H1 (cell line): ENCODE measurements at regions not wholly inside any gene's neighbourhood (a gene's known extent, or its start where the extent isn't known, plus 50 kb on each side); places are given as distances from the start of the nearest gene placed in this dataset.

Source experiments
- CTCF ChIA-PET: fragments of 300-600 bp; sonication (Branson Sonifier 250); formaldehyde crosslinking; loops from one replicate; lab custom pipeline; 2021; ENCODE audit not compliant: partially characterized antibody; lab: Charles Lee
- POLR2A ChIA-PET: fragments of 300-600 bp; sonication (Branson Sonifier 250); formaldehyde crosslinking; loops from one replicate; lab custom pipeline; 2021; ENCODE audit warnings: inconsistent platforms; ENCODE audit not compliant: partially characterized antibody; lab: Charles Lee
- DNase-seq, 2 experiments: peaks; one replicate each; pipeline versions ENCODE4 v3.0.0 to v3.0.0-alpha.2; 2010 to 2022; ENCODE audit warnings: low spot score in 2 of 2, low read depth in 1 of 2, mixed read lengths in 1 of 2
- FAIRE-seq: peaks from 2 replicates; lab custom pipeline; 2011; peaks lifted over from hg19 to GRCh38; lab: Jason Lieb, UNC
- H2AFZ ChIP-seq: 2 replicates; pipeline ENCODE4 v1.8.1; 2012; ENCODE audit warnings: low read length, inconsistent platforms
- H2AK5ac ChIP-seq: 2 replicates; pipeline ENCODE4 v1.6.1; 2013; ENCODE audit warnings: low read depth, low read length
- H2BK120ac ChIP-seq: replicated peaks from 2 replicates; pipeline ENCODE3; 2013; ENCODE audit warnings: low read depth, low read length, inconsistent platforms
- H2BK12ac ChIP-seq: 2 replicates; pipeline ENCODE4 v1.6.1; 2013; ENCODE audit warnings: low read depth, low read length
- H2BK15ac ChIP-seq: 2 replicates; pipeline ENCODE4 v1.6.1; 2013; ENCODE audit warnings: low read length
- H2BK20ac ChIP-seq: 2 replicates; pipeline ENCODE4 v1.6.1; 2013; ENCODE audit warnings: low read length
- H2BK5ac ChIP-seq: 2 replicates; pipeline ENCODE4 v1.6.1; 2013; ENCODE audit warnings: low read depth, low read length
- H3K14ac ChIP-seq: 2 replicates; pipeline ENCODE4 v1.6.1; 2013; ENCODE audit warnings: inconsistent platforms; ENCODE audit not compliant: insufficient read length
- H3K18ac ChIP-seq: 2 replicates; pipeline ENCODE4 v1.6.1; 2013; ENCODE audit warnings: low read length; ENCODE audit errors: extremely low read depth
- H3K23ac ChIP-seq: 2 replicates; pipeline ENCODE4 v1.6.1; 2013; ENCODE audit warnings: inconsistent platforms; ENCODE audit not compliant: insufficient read length
- H3K23me2 ChIP-seq: 2 replicates; pipeline ENCODE4 v1.6.1; 2013; ENCODE audit warnings: low read depth, low read length
- H3K27ac ChIP-seq: 2 replicates; pipeline ENCODE4 v1.6.1; 2011; ENCODE audit warnings: low read depth, low read length, inconsistent platforms
- H3K27me3 ChIP-seq, 4 experiments: replicated peaks in 1 of 4; 1 replicate in 1 of 4; 2 replicates in 3 of 4; pipeline versions ENCODE4 v1.6.1 to v1.8.1; 2011 to 2013; ENCODE audit warnings: low read length in 3 of 4, mild to moderate bottlenecking in 3 of 4, inconsistent platforms in 2 of 4, mixed read lengths in 2 of 4, moderate library complexity in 1 of 4; ENCODE audit not compliant: control insufficient read depth in 3 of 4, insufficient read depth in 3 of 4; ENCODE audit errors: extremely low read depth in 1 of 4
- H3K36me3 ChIP-seq, 4 experiments: 2 replicates each; pipeline versions ENCODE4 v1.6.1 to v1.8.1; 2011 to 2013; ENCODE audit warnings: mild to moderate bottlenecking in 4 of 4, low read length in 3 of 4, moderate library complexity in 2 of 4, control low read depth in 1 of 4, inconsistent platforms in 1 of 4; ENCODE audit not compliant: insufficient read depth in 4 of 4, control insufficient read depth in 2 of 4
- H3K4ac ChIP-seq: replicated peaks from 2 replicates; pipeline ENCODE3; 2013; ENCODE audit warnings: low read length, low read depth, mixed read lengths, inconsistent platforms; ENCODE audit not compliant: insufficient read length
- H3K4me1 ChIP-seq, 4 experiments: replicated peaks in 1 of 4; 1 replicate in 1 of 4; 2 replicates in 3 of 4; pipeline versions ENCODE4 v1.6.1 to v1.8.1; 2011 to 2013; ENCODE audit warnings: low read length in 3 of 4, inconsistent platforms in 2 of 4, mixed read lengths in 1 of 4; ENCODE audit not compliant: insufficient read depth in 4 of 4, control insufficient read depth in 3 of 4
- H3K4me2 ChIP-seq, 2 experiments: 2 replicates each; pipeline versions ENCODE4 v1.6.1 to v1.8.1; 2011 to 2013; ENCODE audit warnings: low read depth in 2 of 2, low read length in 2 of 2, control low read depth in 1 of 2, inconsistent platforms in 1 of 2, mild to moderate bottlenecking in 1 of 2; ENCODE audit not compliant: insufficient read depth in 1 of 2
- H3K4me3 ChIP-seq, 4 experiments: fragments of 200-600, 300-600 bp in 1 of 4; sonication (generic), shearing (Covaris generic), sonication (Bioruptor Twin) in 1 of 4; 2 replicates each; pipeline versions ENCODE4 v1.5.1 to v1.8.1; 2011 to 2016; ENCODE audit warnings: low read length in 4 of 4, low read depth in 3 of 4, control low read depth in 2 of 4, inconsistent platforms in 2 of 4, mild to moderate bottlenecking in 2 of 4, mixed read lengths in 1 of 4, moderate library complexity in 1 of 4; ENCODE audit not compliant: insufficient read depth in 2 of 4; ENCODE audit errors: extremely low read depth in 1 of 4
- H3K56ac ChIP-seq: replicated peaks from 2 replicates; pipeline ENCODE3; 2013; ENCODE audit warnings: low read depth, mild to moderate bottlenecking, mixed read lengths, low read length, inconsistent platforms; ENCODE audit not compliant: insufficient read length
- H3K79me1 ChIP-seq: 2 replicates; pipeline ENCODE4 v1.6.1; 2013; ENCODE audit warnings: low read depth, low read length, control low read depth
- H3K79me2 ChIP-seq, 2 experiments: 2 replicates each; pipeline versions ENCODE4 v1.6.1 to v1.8.1; 2012 to 2013; ENCODE audit warnings: low read length in 2 of 2, mild to moderate bottlenecking in 2 of 2, inconsistent platforms in 1 of 2; ENCODE audit not compliant: insufficient read depth in 2 of 2, control insufficient read depth in 1 of 2
- H3K9ac ChIP-seq, 4 experiments: replicated peaks in 1 of 4; 1 replicate in 1 of 4; 2 replicates in 3 of 4; pipeline versions ENCODE4 v1.6.1 to v1.8.1; 2011 to 2013; ENCODE audit warnings: low read depth in 3 of 4, low read length in 3 of 4, control low read depth in 2 of 4, mild to moderate bottlenecking in 2 of 4, moderate library complexity in 2 of 4, inconsistent platforms in 1 of 4; ENCODE audit errors: extremely low read depth in 1 of 4
- H3K9me3 ChIP-seq, 2 experiments: 2 replicates each; pipeline versions ENCODE4 v1.6.1 to v1.8.1; 2012 to 2013; ENCODE audit warnings: mild to moderate bottlenecking in 2 of 2, moderate library complexity in 2 of 2, control low read depth in 1 of 2, inconsistent platforms in 1 of 2, low read depth in 1 of 2, low read length in 1 of 2, mixed read lengths in 1 of 2; ENCODE audit not compliant: insufficient read depth in 2 of 2
- H4K20me1 ChIP-seq, 2 experiments: replicated peaks in 1 of 2; 2 replicates each; pipeline versions ENCODE3 to v1.8.1; 2011 to 2013; ENCODE audit warnings: inconsistent platforms in 2 of 2, low read length in 2 of 2, mild to moderate bottlenecking in 1 of 2; ENCODE audit not compliant: insufficient read depth in 2 of 2, control insufficient read depth in 1 of 2
- H4K5ac ChIP-seq: 2 replicates; pipeline ENCODE4 v1.6.1; 2013; ENCODE audit warnings: low read length, low read depth, mixed read lengths, inconsistent platforms; ENCODE audit not compliant: insufficient read length
- H4K8ac ChIP-seq: 2 replicates; pipeline ENCODE4 v1.8.0; 2013; ENCODE audit warnings: mild to moderate bottlenecking, moderate library complexity, low read length, inconsistent platforms; ENCODE audit not compliant: insufficient read depth; ENCODE audit errors: extremely low read depth
- H4K91ac ChIP-seq: replicated peaks from 2 replicates; pipeline ENCODE3; 2013; ENCODE audit warnings: low read length, mixed read lengths, inconsistent platforms; ENCODE audit not compliant: insufficient read length
- CBX5 ChIP-seq: fragments of 300-800, 300-1000 bp; sonication (generic); IDR thresholded peaks from 2 replicates; pipeline ENCODE4 v1.7.1; 2016; ENCODE audit warnings: antibody characterized with exemption, low read length, low read depth
- CREB1 ChIP-seq: IDR thresholded peaks from 2 replicates; pipeline ENCODE4 v1.6.1; 2012; ENCODE audit warnings: inconsistent platforms
- CTBP2 ChIP-seq: IDR thresholded peaks from 2 replicates; pipeline ENCODE4 v1.7.0; 2011; ENCODE audit warnings: borderline replicate concordance, mild to moderate bottlenecking, moderate library complexity, mixed read lengths, low read length; ENCODE audit not compliant: insufficient read depth, insufficient read length
- EGR1 ChIP-seq: IDR thresholded peaks from 2 replicates; pipeline ENCODE4 v1.6.1; 2011; ENCODE audit warnings: low read depth, low read length, borderline replicate concordance
- GABPA ChIP-seq: IDR thresholded peaks from 2 replicates; pipeline ENCODE4 v1.6.1; 2011; ENCODE audit warnings: mild to moderate bottlenecking, low read length, moderate library complexity, borderline replicate concordance; ENCODE audit not compliant: insufficient read depth
- JUND ChIP-seq: IDR thresholded peaks from 2 replicates; pipeline ENCODE4 v1.6.1; 2011; ENCODE audit warnings: mild to moderate bottlenecking, improper control_type of control experiment, low read length
- KDM5A ChIP-seq: fragments of 200-600 bp; IDR thresholded peaks from 2 replicates; pipeline ENCODE4 v1.7.1; 2012; ENCODE audit warnings: mild to moderate bottlenecking, low read length, inconsistent platforms, mixed read lengths
- NANOG ChIP-seq: IDR thresholded peaks from 2 replicates; pipeline ENCODE4 v1.6.1; 2011; ENCODE audit warnings: low read length, low read depth, mild to moderate bottlenecking, inconsistent platforms; ENCODE audit not compliant: insufficient read depth, poor library complexity, severe bottlenecking
- RAD21 ChIP-seq, 2 experiments: IDR thresholded peaks in 1 of 2; conservative IDR thresholded peaks in 1 of 2; 2 replicates each; pipeline ENCODE4 v1.6.1; 2011; ENCODE audit warnings: low read depth in 2 of 2, low read length in 2 of 2, improper control_type of control experiment in 1 of 2, inconsistent platforms in 1 of 2, mild to moderate bottlenecking in 1 of 2, moderate library complexity in 1 of 2
- RFX5 ChIP-seq: IDR thresholded peaks from 2 replicates; pipeline ENCODE4 v1.6.1; 2011; ENCODE audit warnings: low read depth, low read length, improper control_type of control experiment, borderline replicate concordance
- SIRT6 ChIP-seq: IDR thresholded peaks from one replicate; pipeline ENCODE4 v1.7.1; 2012; ENCODE audit warnings: low read length, inconsistent platforms
- SP2 ChIP-seq: IDR thresholded peaks from 2 replicates; pipeline ENCODE4 v1.6.1; 2012; ENCODE audit warnings: mild to moderate bottlenecking, low read length, inconsistent platforms
- TAF7 ChIP-seq: optimal IDR thresholded peaks from 2 replicates; pipeline ENCODE3; 2011; ENCODE audit warnings: low read depth, mild to moderate bottlenecking, inconsistent platforms, low read length, moderate library complexity, borderline replicate concordance
- TCF12 ChIP-seq: IDR thresholded peaks from 2 replicates; pipeline ENCODE4 v1.6.1; 2011; ENCODE audit warnings: low read depth, mild to moderate bottlenecking, low read length
- WGBS, 2 experiments: shearing (Covaris generic) in 1 of 2; methylation state at CpG; one replicate each; pipeline versions ENCODE4 v1.1.6 to v1.1.7; 2013 to 2015; ENCODE audit warnings: low lambda C conversion rate in 2 of 2, mixed read lengths in 2 of 2, inconsistent platforms in 1 of 2, low coverage in 1 of 2, missing lambda C conversion rate in 1 of 2; ENCODE audit not compliant: insufficient replicate concordance in 2 of 2, insufficient coverage in 1 of 2, insufficient read length in 1 of 2; ENCODE audit errors: extremely low coverage in 1 of 2, missing lambda C conversion rate in 1 of 2; 5-methylcytosine and 5-hydroxymethylcytosine counted together

DNA sequence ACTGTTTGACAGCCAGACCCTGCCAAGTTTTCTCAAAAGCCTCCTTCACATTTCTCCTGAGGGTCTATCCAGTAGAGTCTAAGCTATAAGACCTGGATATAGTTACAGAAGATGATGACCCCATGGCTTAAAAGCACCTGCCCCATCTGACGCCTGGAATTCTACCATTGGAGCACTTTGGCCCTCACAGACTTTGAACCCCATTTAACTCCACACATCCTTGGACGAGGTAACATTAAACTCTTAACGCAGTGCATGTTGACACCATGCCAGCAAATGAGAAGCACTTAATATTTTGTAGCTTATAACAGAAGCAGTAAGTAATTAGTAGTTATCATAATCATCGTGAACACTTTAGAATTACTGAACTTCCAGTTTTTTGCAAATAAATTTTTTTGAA is 61.9 kb upstream of the SMNDC1 start:
- H2BK120ac ChIP-seq: no peak overlapping the region
- H4K91ac ChIP-seq: no peak overlapping the region
- no peak overlapping the region for H2BK5ac ChIP-seq
- no peaks in the 10 kb centered on the region for H3K36me3 ChIP-seq
- peaks cover 0 to 3% (median 0%) of the 10 kb centered on the region in 4 experiments; a peak in 3 of 7 replicates for H3K4me1 ChIP-seq
- no peaks in the 10 kb centered on the region for H3K9me3 ChIP-seq
- no peak overlapping the region for H3K27ac ChIP-seq
- no peak overlapping the region for H2AFZ ChIP-seq
- FAIRE-seq (no peak), DNase-seq (no peak)
- H3K23me2 ChIP-seq: no peaks in the 10 kb centered on the region
- no peak overlapping the region for H4K5ac ChIP-seq
- H3K79me1 ChIP-seq: no peaks in the 10 kb centered on the region
- H3K4me3 ChIP-seq: no peak overlapping the region
- no peak overlapping the region for H3K23ac ChIP-seq
- no peak overlapping the region for H2BK12ac ChIP-seq
- H4K8ac ChIP-seq: no peak overlapping the region
- no peak overlapping the region for H3K9ac ChIP-seq
- H2AK5ac ChIP-seq: no peak overlapping the region
- no peak overlapping the region for H3K14ac ChIP-seq
- CTCF ChIA-PET: interaction anchor here (1.5 to 6.0 kb wide), 8 partner anchors 8 to 168 kb away, joined by 3 to 49 read pairs (median 5); no protein-coding TSS in a partner anchor
- no peak overlapping the region for H3K4ac ChIP-seq
- no peak overlapping the region for H2BK20ac ChIP-seq
- H3K56ac ChIP-seq: no peak overlapping the region
- WGBS, 2 experiments: 87% methylated on average over 4 of the region's 4 CpGs; no CpG with 5 or more reads in 1 of the 2 experiments
- POLR2A ChIA-PET: no interaction called here
- no peaks in the 10 kb centered on the region for H3K27me3 ChIP-seq
- H3K18ac ChIP-seq: no peak overlapping the region
- no peak overlapping the region for H3K4me2 ChIP-seq
- no peaks in the 10 kb centered on the region for H4K20me1 ChIP-seq
- no peak overlapping the region for H2BK15ac ChIP-seq
- H3K79me2 ChIP-seq: no peaks in the 10 kb centered on the region
- TF ChIP-seq KDM5A: no peak
- TF ChIP-seq SIRT6: no peak
- TF ChIP-seq RAD21 (IDR thresholded peaks at IDR 0.05 in 1 of 2, conservative IDR thresholded peaks at IDR 0.05 in 1 of 2; ENCODE audit: low read depth in 2 of 2, low read length in 2 of 2): no peak
- TF ChIP-seq CBX5: no peak
- TF ChIP-seq TCF12: no peak
- TF ChIP-seq NANOG: no peak
- no peak for TF ChIP-seq GABPA
- no peak for TF ChIP-seq CTBP2
- no peak for TF ChIP-seq JUND
- no peak for TF ChIP-seq RFX5
- TF ChIP-seq EGR1: no peak
- TF ChIP-seq TAF7: no peak
- no peak for TF ChIP-seq CREB1
- no peak for TF ChIP-seq SP2
